HG03342 (cell line): ENCODE measurements at regions not wholly inside any gene's neighbourhood (a gene's known extent, or its start where the extent isn't known, plus 50 kb on each side); places are given as distances from the start of the nearest gene placed in this dataset.

Experiments
- ATAC-seq: cut with Tn5 transposase; IDR thresholded peaks from one replicate; pipeline ENCODE4 v1.9.1; 2021; ENCODE audit warnings: mild to moderate bottlenecking, moderate library complexity; ENCODE audit not compliant: unreplicated experiment

GRCh38 chr1:79614762-79615161 lies 608.2 kb upstream of the ADGRL4 start:
- no peak for ATAC-seq

GRCh38 chr1:79614106-79614505 lies 607.6 kb upstream of the ADGRL4 start:
- no peak for ATAC-seq

GRCh38 chr1:79613046-79613445 lies 606.5 kb upstream of the ADGRL4 start:
- no peak for ATAC-seq

DNA sequence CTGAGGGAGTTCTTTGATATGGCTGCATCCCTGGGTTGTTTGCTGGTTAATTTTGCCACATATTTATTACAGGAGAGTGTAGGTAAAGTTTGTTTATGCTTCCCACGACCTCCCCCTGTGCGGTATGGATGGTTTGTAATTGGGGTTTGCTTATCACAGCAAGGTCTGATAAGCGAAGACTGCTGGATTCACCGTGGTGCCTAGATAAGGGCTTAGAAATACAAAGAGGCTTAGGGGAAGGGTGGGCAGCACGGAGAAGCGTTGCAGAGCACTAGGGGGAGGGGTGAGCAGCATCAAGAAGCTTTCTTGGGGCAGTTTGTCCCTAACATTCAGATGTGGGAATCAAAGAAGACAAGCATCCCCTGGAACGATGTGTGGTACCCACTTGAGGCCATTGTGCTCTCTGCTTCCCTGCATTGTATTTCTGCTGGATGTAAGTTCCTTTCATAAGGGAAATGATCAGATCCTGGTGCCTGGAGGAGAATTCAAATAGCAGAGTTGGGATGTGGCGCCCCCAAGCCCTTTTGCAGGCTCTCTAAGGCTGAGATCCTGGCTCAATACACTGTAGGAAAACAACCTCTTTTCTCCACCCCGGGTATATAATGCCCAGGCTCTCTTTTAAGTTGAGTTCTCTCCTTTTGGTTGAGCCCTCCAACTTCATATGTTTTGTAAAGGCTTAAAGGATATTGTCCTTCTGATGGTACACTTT lies 598.1 kb upstream of the ADGRL4 start:
- no peak for ATAC-seq

- no peak for ATAC-seq
These were observed 597.3 kb upstream of the ADGRL4 start for GRCh38 chr1:79603843-79604242.

- ATAC-seq, result no peak
These were observed 592.7 kb upstream of the ADGRL4 start for GRCh38 chr1:79599257-79599656.

DNA sequence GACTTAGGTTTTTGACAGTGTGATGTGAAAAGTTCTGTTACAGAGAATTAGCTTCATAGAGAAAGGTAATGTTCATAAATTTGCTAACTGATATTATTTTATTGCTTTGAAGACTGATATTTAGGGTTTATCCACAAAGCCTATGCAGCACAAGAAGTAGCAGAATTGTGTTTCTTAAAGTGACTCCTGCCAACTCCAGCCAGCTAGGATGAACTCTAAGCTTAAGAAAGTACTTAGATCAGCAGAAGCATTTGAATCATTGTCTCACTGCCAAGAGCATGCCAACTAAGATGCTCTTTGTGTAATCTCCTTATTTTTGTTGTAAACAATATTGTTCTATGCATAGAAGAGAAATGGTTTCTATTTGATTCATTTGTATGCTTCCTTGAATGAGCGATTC lies 589.4 kb upstream of the ADGRL4 start:
- no peak for ATAC-seq

GRCh38 chr1:79594121-79594698 lies 587.7 kb upstream of the ADGRL4 start:
- no peak for ATAC-seq

DNA sequence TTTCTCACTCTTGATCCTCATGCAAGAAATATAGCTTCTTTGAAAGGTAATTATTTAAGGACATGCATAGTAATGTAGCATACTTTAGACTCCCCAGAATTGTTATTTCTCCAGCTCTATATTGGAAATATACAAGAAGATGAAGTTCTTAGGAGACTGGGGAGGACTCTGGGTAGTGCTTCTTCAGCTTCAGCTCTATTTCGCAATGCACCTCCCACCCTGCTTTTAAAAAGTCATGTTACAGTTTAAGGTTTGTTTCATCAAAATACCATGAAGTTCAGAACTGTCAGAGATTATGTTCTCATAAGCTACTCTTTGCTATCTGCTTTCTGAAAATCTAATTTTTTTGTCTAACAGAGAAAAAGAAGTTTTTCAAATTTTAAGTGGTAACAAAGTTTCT lies 586.2 kb upstream of the ADGRL4 start:
- no peak for ATAC-seq

- no peak for ATAC-seq
These were observed 582.2 kb upstream of the ADGRL4 start for GRCh38 chr1:79588719-79589118.

DNA sequence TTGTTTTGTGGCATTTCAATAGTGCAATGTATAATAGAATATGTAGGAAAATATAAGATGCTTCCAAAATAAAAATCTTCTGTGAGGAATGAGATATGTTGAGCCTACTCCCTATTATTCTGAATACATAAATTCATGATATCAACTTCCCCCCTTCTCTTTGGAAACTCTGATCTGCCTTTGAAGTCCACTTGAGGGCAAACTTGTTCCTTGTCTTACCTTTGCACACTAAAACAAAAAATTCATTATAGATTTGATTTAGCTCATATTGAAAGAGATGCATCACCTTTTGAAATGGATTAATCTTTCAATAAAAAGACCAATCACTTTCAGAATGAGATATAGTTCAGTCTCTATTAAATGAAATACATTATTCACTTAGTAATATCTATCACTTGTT lies 580.7 kb upstream of the ADGRL4 start:
- no peak for ATAC-seq

DNA sequence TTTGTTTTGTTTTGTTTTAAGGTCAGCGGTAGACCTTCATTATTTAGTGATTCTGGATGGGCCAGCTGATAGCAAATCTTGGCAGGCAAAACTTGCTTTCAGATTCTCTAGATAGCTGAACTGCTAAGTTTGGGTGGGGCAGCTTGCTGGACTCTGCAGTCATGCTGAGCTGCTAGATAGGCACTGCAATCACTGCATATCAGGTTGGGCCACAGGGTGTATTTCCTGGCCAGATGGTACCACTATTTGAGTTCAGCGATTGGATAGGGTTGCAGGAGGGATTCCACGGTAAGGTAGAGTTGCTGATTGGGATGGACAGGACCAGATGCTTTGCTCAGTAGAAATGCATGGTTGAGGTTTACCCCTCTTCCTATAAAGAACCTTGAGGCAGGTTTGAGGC lies 579.3 kb upstream of the ADGRL4 start:
- no peak for ATAC-seq

- no peak for ATAC-seq
These were observed 568.9 kb upstream of the ADGRL4 start for GRCh38 chr1:79575424-79575823.

DNA sequence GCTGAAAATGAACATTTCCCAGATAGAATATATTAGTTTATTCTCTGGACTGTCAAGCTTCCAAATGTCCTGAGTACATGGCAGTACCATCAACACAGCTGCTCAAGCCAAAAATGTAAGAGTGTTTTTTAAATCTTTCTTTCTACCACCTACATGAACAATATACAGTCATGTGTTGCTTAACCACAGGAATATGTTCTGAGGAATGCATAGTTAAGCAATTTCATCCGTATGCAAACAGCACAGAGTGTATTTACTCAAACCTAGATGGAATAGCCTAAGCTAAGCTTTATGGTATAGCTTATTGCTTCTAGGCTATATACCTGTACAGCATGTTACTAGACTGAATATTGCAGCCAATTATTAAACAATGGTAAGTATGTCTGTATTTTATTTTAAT lies 561.9 kb upstream of the ADGRL4 start:
- ATAC-seq, result no peak

GRCh38 chr1:79561521-79561978 lies 555.0 kb upstream of the ADGRL4 start:
- no peak for ATAC-seq

- ATAC-seq, result no peak
These were observed 549.7 kb upstream of the ADGRL4 start for GRCh38 chr1:79556189-79556588.

GRCh38 chr1:79554688-79555087 lies 548.2 kb upstream of the ADGRL4 start:
- no peak for ATAC-seq

GRCh38 chr1:79551321-79551720 lies 544.8 kb upstream of the ADGRL4 start:
- no peak for ATAC-seq

- ATAC-seq, result no peak
These were observed 543.9 kb upstream of the ADGRL4 start for GRCh38 chr1:79550402-79550801.

GRCh38 chr1:79549201-79549600 lies 542.7 kb upstream of the ADGRL4 start:
- no peak for ATAC-seq

GRCh38 chr1:79547514-79547913 lies 541.0 kb upstream of the ADGRL4 start:
- no peak for ATAC-seq

DNA sequence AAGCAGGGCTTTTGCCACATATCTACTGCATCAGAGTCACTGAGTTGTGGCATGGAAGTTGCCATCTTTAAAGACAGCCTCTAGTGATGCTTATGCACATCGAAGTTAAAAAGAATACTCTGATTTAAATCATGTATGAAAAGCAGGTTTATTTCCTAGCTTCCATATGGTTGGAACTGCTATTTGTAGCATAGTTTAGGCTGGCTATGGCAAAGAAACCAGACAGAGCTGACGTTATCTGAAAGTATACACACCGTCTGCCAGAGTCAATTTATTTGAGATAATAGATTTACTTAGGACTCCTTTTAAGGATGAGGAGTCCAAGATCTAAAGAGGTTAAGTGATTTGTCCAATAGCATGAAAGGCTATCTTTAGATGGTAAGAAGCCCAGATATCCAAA lies 536.9 kb upstream of the ADGRL4 start:
- no peak for ATAC-seq

DNA sequence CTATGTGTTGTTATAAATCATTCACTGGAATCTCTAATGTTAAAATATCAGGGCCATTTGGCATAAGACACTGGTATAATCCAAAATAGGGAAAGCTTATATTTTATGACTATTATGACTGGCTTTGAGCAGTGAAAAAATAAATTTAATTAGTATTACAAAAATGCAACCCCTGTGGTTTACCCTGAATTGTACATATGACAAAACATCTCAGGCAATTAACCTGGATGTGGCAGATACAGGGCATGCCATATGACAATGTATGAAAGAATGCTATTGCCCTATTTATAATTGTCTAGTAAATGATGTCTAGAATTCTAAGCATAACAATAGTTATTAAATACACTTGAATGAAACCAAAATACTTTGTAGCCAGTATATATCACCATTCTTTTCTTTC lies 532.5 kb upstream of the ADGRL4 start:
- no peak for ATAC-seq
